Esophagus muscularis mucosa (tissue), 4 donors: ENCODE measurements at regions not wholly inside any gene's neighbourhood (a gene's known extent, or its start where the extent isn't known, plus 50 kb on each side); places are given as distances from the start of the nearest gene placed in this dataset.

ENCODE experiments used
- DNase-seq: peaks from one replicate; pipeline ENCODE4 v3.0.0-alpha.2; 2017; ENCODE audit errors: extremely low spot score
- H3K27ac ChIP-seq, 4 donors: fragments of 200-600 bp; sonication (generic); replicated peaks in 1 of 4; 1 replicate in 3 of 4; 2 replicates in 1 of 4; pipeline ENCODE4 v1.5.1; 2016 to 2019; ENCODE audit warnings: mild to moderate bottlenecking in 1 of 4
- H3K27me3 ChIP-seq, 4 donors: fragments of 200-600 bp; sonication (generic); one replicate each; pipeline versions ENCODE4 v1.5.1 to v1.6.0; 2016 to 2019
- H3K36me3 ChIP-seq, 4 donors: fragments of 200-600 bp; sonication (generic); one replicate each; pipeline ENCODE4 v1.5.1; 2016 to 2019
- H3K4me1 ChIP-seq, 4 donors: fragments of 200-600 bp; sonication (generic); one replicate each; pipeline ENCODE4 v1.5.1; 2016 to 2019
- H3K4me3 ChIP-seq, 4 donors: fragments of 200-600 bp; sonication (generic); 1 replicate in 2 of 4; 2 replicates in 2 of 4; pipeline ENCODE4 v1.5.1; 2016 to 2019; ENCODE audit warnings: mild to moderate bottlenecking in 4 of 4, moderate library complexity in 1 of 4
- H3K9me3 ChIP-seq, 4 donors: fragments of 200-600 bp; sonication (generic); 1 replicate in 3 of 4; 2 replicates in 1 of 4; pipeline ENCODE4 v1.5.1; 2016 to 2019
- CTCF ChIP-seq, 3 experiments: fragments of 200-600 bp in 2 of 3; fragments of 450-650 bp in 1 of 3; sonication (generic) in 2 of 3; IDR thresholded peaks; one replicate each; pipeline ENCODE4 v1.5.1; 2017 to 2019; ENCODE audit warnings: antibody characterized with exemption in 3 of 3, mild to moderate bottlenecking in 2 of 3, moderate library complexity in 1 of 3
- EP300 ChIP-seq: sonication (generic); formaldehyde crosslinking; IDR thresholded peaks from one replicate; pipeline ENCODE4 v1.6.1; 2017; ENCODE audit warnings: antibody characterized with exemption
- POLR2A ChIP-seq: fragments of 450-650 bp; IDR thresholded peaks from one replicate; pipeline ENCODE4 v1.6.1; 2017; ENCODE audit warnings: antibody characterized with exemption, moderate library complexity, mild to moderate bottlenecking, low read depth
- POLR2AphosphoS5 ChIP-seq, 2 donors: sonication (generic); formaldehyde crosslinking; IDR thresholded peaks; one replicate each; pipeline ENCODE4 v1.6.1; 2017; ENCODE audit warnings: antibody characterized with exemption in 2 of 2
- WGBS: methylation state at CpG from one replicate; pipeline ENCODE4 v1.1.5; 2018; 5-methylcytosine and 5-hydroxymethylcytosine counted together
- intact Hi-C: fragments of 100-400 bp; cut with DNase I; formaldehyde crosslinking; loops from one replicate; pipeline ENCODE4 v1.15.1; 2023

GRCh38 chr6:228881-229651 is 63.2 kb upstream of the DUSP22 start:
- no peak for TF ChIP-seq POLR2A
- no peak for TF ChIP-seq EP300
- TF ChIP-seq CTCF (IDR thresholded peaks at IDR 0.05) = no peak
- TF ChIP-seq POLR2AphosphoS5 (IDR thresholded peaks at IDR 0.05) = no peak
- H3K4me3 ChIP-seq = no peak overlapping the region
- 88% methylated on average over 15 of the region's 15 CpGs for WGBS
- H3K27me3 ChIP-seq = peaks cover 0 to 7% (median 0%) of the 10 kb centered on the region in 4 donors
- H3K27ac ChIP-seq = no peak overlapping the region
- H3K9me3 ChIP-seq = no peaks in the 10 kb centered on the region
- no peaks in the 10 kb centered on the region for H3K36me3 ChIP-seq
- DNase-seq = no peak
- intact Hi-C loops = no loop called here
- peaks cover 0 to 6% (median 4%) of the 10 kb centered on the region in 4 donors for H3K4me1 ChIP-seq

GRCh38 chr6:231779-232178 is 60.5 kb upstream of the DUSP22 start:
- Histone ChIP-seq H3K36me3 (no peaks in the 10 kb centered on the region), H3K27me3 (peaks cover 0 to 3% (median 0%) of the 10 kb centered on the region in 4 donors), H3K9me3 (no peaks in the 10 kb centered on the region), H3K4me1 (peaks cover 0 to 15% (median 14%) of the 10 kb centered on the region in 4 donors), H3K4me3 (no peak overlapping the region), H3K27ac (no peak overlapping the region)
- no peak for DNase-seq
- no peak for TF ChIP-seq POLR2AphosphoS5 (IDR thresholded peaks at IDR 0.05)
- no peak for TF ChIP-seq CTCF (IDR thresholded peaks at IDR 0.05)
- no peak for TF ChIP-seq EP300
- TF ChIP-seq POLR2A = no peak
- intact Hi-C loops = no loop called here
- WGBS = 66% methylated on average over 4 of the region's 4 CpGs

DNA sequence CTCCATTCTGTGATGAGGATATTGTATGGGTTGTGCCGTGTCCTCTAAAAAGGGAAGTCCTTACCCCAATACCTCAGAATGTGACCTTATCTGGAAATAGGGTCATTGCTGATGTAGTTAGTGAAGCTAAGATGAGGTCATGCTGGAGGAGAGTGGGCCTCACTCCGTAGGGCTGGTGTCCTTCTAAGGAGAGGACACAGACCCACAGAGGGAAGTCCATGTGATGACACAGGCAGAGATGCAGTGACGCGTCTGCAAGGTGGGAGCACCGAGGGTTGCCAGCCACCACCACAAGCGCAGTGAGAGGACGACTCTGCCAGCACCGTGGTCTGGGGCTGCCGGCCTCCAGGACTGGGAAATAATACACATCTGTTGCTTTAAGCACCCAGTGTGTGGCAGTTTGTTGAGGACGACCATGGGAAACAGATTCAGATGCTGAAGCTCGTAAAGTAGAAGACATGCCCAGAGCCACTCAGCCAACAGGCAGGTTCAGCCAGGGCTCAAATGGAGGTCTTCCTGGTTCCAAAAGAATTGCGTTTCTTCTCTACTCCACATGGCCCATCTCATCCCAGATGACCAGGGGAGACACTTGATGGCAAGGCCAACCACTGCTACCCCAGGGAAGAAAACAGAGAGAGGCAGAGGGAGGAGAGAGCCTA is 59.2 kb upstream of the DUSP22 start:
- H3K4me1 ChIP-seq = peaks cover 0 to 16% (median 15%) of the 10 kb centered on the region in 4 donors
- peaks cover 0 to under 1% (median 0%) of the 10 kb centered on the region in 4 donors for H3K27me3 ChIP-seq
- no peaks in the 10 kb centered on the region for H3K9me3 ChIP-seq
- TF ChIP-seq EP300 (no peak), POLR2AphosphoS5 (IDR thresholded peaks at IDR 0.05) (no peak), POLR2A (no peak), CTCF (IDR thresholded peaks at IDR 0.05) (no peak)
- no peak overlapping the region for H3K27ac ChIP-seq
- H3K4me3 ChIP-seq = no peak overlapping the region
- no peak for DNase-seq
- no peaks in the 10 kb centered on the region for H3K36me3 ChIP-seq
- WGBS = 89% methylated on average over 11 of the region's 12 CpGs
- intact Hi-C loops = no loop called here

GRCh38 chr6:234706-235372 is 57.4 kb upstream of the DUSP22 start:
- WGBS = 94% methylated on average over 3 of the region's 3 CpGs
- intact Hi-C loops = no loop called here
- peaks cover 0 to 16% (median 15%) of the 10 kb centered on the region in 4 donors for H3K4me1 ChIP-seq
- DNase-seq = no peak
- TF ChIP-seq CTCF (IDR thresholded peaks at IDR 0.05) = no peak
- TF ChIP-seq POLR2AphosphoS5 (IDR thresholded peaks at IDR 0.05) = no peak
- TF ChIP-seq EP300 = no peak
- TF ChIP-seq POLR2A = no peak
- no peak overlapping the region for H3K27ac ChIP-seq
- no peak overlapping the region for H3K4me3 ChIP-seq
- H3K9me3 ChIP-seq = no peaks in the 10 kb centered on the region
- no peaks in the 10 kb centered on the region for H3K27me3 ChIP-seq
- no peaks in the 10 kb centered on the region for H3K36me3 ChIP-seq
